ENCODE measurements at regions not wholly inside any gene's neighbourhood (a gene's known extent, or its start where the extent isn't known, plus 50 kb on each side); places are given as distances from the start of the nearest gene placed in this dataset.

GRCh38 chr1:166544561-166544960, 294.7 kb upstream of the POGK start:
- TF ChIP-seq POLR2A (IDR thresholded peaks at IDR 0.05; ENCODE audit: low read length) (no peak), GATA1 (IDR thresholded peaks at IDR 0.05; ENCODE audit: low read depth, low read length) (no peak)
